Testis (tissue), 2 donors: ENCODE measurements at regions not wholly inside any gene's neighbourhood (a gene's known extent, or its start where the extent isn't known, plus 50 kb on each side); places are given as distances from the start of the nearest gene placed in this dataset.

ENCODE experiments used
- POLR2A ChIP-seq: fragments of 450-650 bp; IDR thresholded peaks from one replicate; pipeline ENCODE4 v1.6.1; 2017; ENCODE audit warnings: antibody characterized with exemption, mild to moderate bottlenecking, moderate library complexity
- TF ChIP-seq, protein P1 (sequence below), 3 experiments: fragments of 450-650 bp in 2 of 3; fragments of 200-600 bp in 1 of 3; sonication (generic) in 1 of 3; IDR thresholded peaks; one replicate each; pipeline ENCODE4 v1.5.1; 2016 to 2019; ENCODE audit warnings: antibody characterized with exemption in 3 of 3, mild to moderate bottlenecking in 2 of 3, moderate library complexity in 1 of 3

DNA sequence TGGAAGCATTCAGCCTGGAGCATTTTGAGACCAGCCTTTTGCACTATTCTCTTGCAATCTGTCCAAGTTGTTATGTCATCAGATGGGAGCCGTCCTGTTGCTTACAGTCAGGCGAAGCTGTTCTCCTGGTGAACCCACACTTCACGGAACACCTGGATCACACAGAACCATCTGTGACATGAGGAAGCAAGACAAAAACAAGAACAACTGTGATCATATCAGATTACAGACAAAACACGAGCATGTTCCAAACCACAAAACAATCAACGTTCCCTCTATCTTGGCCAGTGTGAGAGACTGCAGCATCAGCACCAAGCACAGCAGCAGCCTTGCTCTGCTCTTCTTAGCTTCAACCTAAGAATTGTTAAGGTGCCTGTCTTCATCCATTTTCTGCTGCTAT lies 180.5 kb upstream of the SFSWAP start:
- no peak for TF ChIP-seq POLR2A
- TF ChIP-seq, protein P1, sequence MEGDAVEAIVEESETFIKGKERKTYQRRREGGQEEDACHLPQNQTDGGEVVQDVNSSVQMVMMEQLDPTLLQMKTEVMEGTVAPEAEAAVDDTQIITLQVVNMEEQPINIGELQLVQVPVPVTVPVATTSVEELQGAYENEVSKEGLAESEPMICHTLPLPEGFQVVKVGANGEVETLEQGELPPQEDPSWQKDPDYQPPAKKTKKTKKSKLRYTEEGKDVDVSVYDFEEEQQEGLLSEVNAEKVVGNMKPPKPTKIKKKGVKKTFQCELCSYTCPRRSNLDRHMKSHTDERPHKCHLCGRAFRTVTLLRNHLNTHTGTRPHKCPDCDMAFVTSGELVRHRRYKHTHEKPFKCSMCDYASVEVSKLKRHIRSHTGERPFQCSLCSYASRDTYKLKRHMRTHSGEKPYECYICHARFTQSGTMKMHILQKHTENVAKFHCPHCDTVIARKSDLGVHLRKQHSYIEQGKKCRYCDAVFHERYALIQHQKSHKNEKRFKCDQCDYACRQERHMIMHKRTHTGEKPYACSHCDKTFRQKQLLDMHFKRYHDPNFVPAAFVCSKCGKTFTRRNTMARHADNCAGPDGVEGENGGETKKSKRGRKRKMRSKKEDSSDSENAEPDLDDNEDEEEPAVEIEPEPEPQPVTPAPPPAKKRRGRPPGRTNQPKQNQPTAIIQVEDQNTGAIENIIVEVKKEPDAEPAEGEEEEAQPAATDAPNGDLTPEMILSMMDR (IDR thresholded peaks at IDR 0.05): no peak
